ENCODE measurements at regions not wholly inside any gene's neighbourhood (a gene's known extent, or its start where the extent isn't known, plus 50 kb on each side); places are given as distances from the start of the nearest gene placed in this dataset.

DNA sequence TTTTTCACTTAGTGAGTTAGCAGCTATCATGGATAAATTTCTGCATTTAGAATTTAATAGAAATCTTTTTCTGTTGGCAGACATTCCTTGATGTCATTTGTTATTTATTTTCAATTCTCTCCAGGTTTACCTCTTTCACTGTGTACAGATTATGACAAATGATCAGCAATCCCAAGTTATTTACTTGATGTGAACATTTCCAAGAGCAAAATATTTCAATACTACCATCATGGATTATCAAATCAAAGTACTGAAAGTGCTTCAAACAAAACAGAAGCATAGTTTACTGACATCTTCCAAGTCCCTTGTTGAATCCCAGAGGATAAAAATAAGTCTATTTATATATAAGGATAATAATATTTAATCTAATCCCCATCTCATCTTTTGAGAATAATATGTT lies 852.2 kb upstream of the CITED2 start:
- Histone ChIP-seq H3K79me1 (ENCODE audit: low read length) (no peaks in the 10 kb centered on the region), H3K4me3 (ENCODE audit: low read length) (no peak overlapping the region), H3K27me3 (ENCODE audit: insufficient read depth, low read length, poor library complexity) (no peaks in the 10 kb centered on the region), H3K56ac (ENCODE audit: low read length) (no peak overlapping the region), H3K9ac (ENCODE audit: low read length) (no peak overlapping the region), H3K79me2 (ENCODE audit: control insufficient read depth, insufficient read depth, low read length) (no peaks in the 10 kb centered on the region), H3K4me1 (ENCODE audit: control insufficient read depth, low read depth, low read length) (no peaks in the 10 kb centered on the region), H3K4ac (ENCODE audit: low read depth, low read length) (no peak overlapping the region), H3K36me3 (ENCODE audit: control insufficient read depth, insufficient read depth, low read length) (no peaks in the 10 kb centered on the region), H3K4me2 (ENCODE audit: low read length) (no peak overlapping the region), H2BK120ac (ENCODE audit: low read depth, low read length) (no peak overlapping the region), H3K23ac (ENCODE audit: low read length) (no peak overlapping the region), H3K27ac (ENCODE audit: low read depth, low read length) (no peak overlapping the region), H2BK15ac (replicated peaks; ENCODE audit: low read depth) (no peak overlapping the region), H2BK5ac (ENCODE audit: low read length) (no peak overlapping the region), H2AK5ac (ENCODE audit: low read length) (no peak overlapping the region), H3K18ac (ENCODE audit: low read length) (no peak overlapping the region), H4K5ac (ENCODE audit: low read length) (no peak overlapping the region), H4K8ac (ENCODE audit: low read depth, low read length) (no peak overlapping the region)
- no peak for DNase-seq

DNA sequence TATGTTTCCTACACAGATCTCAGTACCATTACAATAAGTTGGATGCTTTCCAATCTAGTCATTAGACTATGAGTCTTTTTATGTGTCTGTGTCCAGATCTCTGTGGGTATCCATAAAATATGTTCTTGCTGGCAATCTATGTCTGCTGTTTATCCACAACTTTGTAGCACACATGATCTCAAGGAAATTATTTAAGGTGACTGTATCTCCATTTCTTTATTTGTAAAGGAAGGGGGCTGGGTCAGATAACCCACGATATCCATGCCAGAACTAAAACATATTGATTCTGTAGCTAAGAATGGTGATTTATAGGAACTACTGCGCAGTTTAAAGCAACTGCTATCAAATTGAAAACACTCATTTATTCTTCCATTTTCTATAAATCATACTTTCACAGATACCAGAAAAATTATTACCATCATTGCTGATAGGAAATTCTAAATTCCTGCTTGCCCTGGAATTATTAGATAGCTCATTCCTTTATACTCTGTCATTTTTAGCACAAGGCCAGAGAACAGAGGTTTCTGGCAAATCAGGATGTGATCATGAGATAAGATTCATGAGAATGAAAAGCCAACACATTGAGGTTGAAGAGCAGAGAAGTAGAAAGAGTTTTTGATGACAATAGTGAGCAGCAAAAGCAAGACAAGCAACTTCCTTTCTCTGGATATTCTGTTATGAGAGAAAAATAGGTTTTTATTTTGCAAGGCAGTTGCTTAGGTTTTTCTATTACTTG lies 851.4 kb upstream of the CITED2 start:
- no peak overlapping the region for H3K56ac ChIP-seq (ENCODE audit: low read length)
- H3K18ac ChIP-seq (ENCODE audit: low read length): no peak overlapping the region
- H3K4me1 ChIP-seq (ENCODE audit: control insufficient read depth, low read depth, low read length): no peaks in the 10 kb centered on the region
- H3K27me3 ChIP-seq (ENCODE audit: insufficient read depth, low read length, poor library complexity): no peaks in the 10 kb centered on the region
- no peak overlapping the region for H2BK120ac ChIP-seq (ENCODE audit: low read depth, low read length)
- no peaks in the 10 kb centered on the region for H3K79me2 ChIP-seq (ENCODE audit: control insufficient read depth, insufficient read depth, low read length)
- no peak overlapping the region for H4K5ac ChIP-seq (ENCODE audit: low read length)
- no peak overlapping the region for H3K4me3 ChIP-seq (ENCODE audit: low read length)
- no peak overlapping the region for H3K27ac ChIP-seq (ENCODE audit: low read depth, low read length)
- no peak for DNase-seq
- H2BK15ac ChIP-seq (replicated peaks; ENCODE audit: low read depth): no peak overlapping the region
- no peak overlapping the region for H3K4ac ChIP-seq (ENCODE audit: low read depth, low read length)
- no peak overlapping the region for H3K9ac ChIP-seq (ENCODE audit: low read length)
- H2BK5ac ChIP-seq (ENCODE audit: low read length): no peak overlapping the region
- no peak overlapping the region for H3K4me2 ChIP-seq (ENCODE audit: low read length)
- H2AK5ac ChIP-seq (ENCODE audit: low read length): no peak overlapping the region
- H3K23ac ChIP-seq (ENCODE audit: low read length): no peak overlapping the region
- no peaks in the 10 kb centered on the region for H3K79me1 ChIP-seq (ENCODE audit: low read length)
- H3K36me3 ChIP-seq (ENCODE audit: control insufficient read depth, insufficient read depth, low read length): no peaks in the 10 kb centered on the region
- no CpG with 5 or more reads among the region's 2 CpGs for WGBS (ENCODE audit: extremely low coverage, insufficient coverage, low lambda C conversion rate)
- H4K8ac ChIP-seq (ENCODE audit: low read depth, low read length): no peak overlapping the region

DNA sequence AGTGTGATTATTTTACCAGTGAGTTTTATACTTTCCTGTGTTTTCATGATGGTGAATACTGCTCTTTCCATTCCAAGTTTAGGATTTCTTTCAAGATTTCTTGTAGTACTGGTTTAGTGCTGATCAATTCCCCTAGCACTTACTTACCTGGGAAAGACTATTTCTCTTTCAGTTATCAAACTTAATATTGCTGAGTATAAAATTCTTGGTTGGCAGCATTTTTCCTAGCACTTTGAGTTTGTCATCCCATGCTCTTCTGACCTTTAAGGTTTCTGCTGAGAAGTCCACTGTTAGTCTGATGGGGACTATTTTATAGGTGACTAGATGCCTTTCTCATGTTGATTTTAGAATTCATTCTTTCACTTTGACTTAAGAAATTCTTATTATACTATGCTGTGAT lies 842.8 kb upstream of the CITED2 start:
- no peak overlapping the region for H3K56ac ChIP-seq (ENCODE audit: low read length)
- H4K5ac ChIP-seq (ENCODE audit: low read length): no peak overlapping the region
- no peaks in the 10 kb centered on the region for H3K27me3 ChIP-seq (ENCODE audit: insufficient read depth, low read length, poor library complexity)
- no peak overlapping the region for H2BK120ac ChIP-seq (ENCODE audit: low read depth, low read length)
- H3K27ac ChIP-seq (ENCODE audit: low read depth, low read length): no peak overlapping the region
- H4K8ac ChIP-seq (ENCODE audit: low read depth, low read length): no peak overlapping the region
- H3K79me2 ChIP-seq (ENCODE audit: control insufficient read depth, insufficient read depth, low read length): no peaks in the 10 kb centered on the region
- H3K18ac ChIP-seq (ENCODE audit: low read length): no peak overlapping the region
- no peak overlapping the region for H3K23ac ChIP-seq (ENCODE audit: low read length)
- H3K4me2 ChIP-seq (ENCODE audit: low read length): no peak overlapping the region
- H2BK5ac ChIP-seq (ENCODE audit: low read length): no peak overlapping the region
- no peak for DNase-seq
- H3K4me1 ChIP-seq (ENCODE audit: control insufficient read depth, low read depth, low read length): no peaks in the 10 kb centered on the region
- H2AK5ac ChIP-seq (ENCODE audit: low read length): no peak overlapping the region
- no peaks in the 10 kb centered on the region for H3K36me3 ChIP-seq (ENCODE audit: control insufficient read depth, insufficient read depth, low read length)
- H3K4ac ChIP-seq (ENCODE audit: low read depth, low read length): no peak overlapping the region
- H2BK15ac ChIP-seq (replicated peaks; ENCODE audit: low read depth): no peak overlapping the region
- H3K9ac ChIP-seq (ENCODE audit: low read length): no peak overlapping the region
- H3K79me1 ChIP-seq (ENCODE audit: low read length): no peaks in the 10 kb centered on the region
- H3K4me3 ChIP-seq (ENCODE audit: low read length): no peak overlapping the region

DNA sequence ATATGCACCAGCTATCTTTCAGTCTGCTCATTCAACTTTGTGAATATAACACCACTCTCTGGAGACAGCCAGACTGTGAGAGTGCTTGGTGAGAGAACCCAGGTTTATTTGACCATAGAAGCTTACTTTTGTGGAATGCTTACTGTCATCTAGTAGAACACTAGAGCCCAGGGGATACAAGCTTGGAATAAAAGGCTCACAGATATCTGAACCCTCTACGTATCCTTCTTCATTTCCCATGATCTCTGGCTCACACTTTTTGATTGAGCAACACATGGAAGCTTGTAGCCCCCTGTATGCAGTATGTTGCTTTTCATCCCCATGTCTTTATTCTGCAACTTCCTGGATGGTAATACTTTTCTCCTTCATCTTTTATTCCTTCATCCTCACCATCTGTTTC lies 835.3 kb upstream of the CITED2 start:
- Histone ChIP-seq H3K9ac (ENCODE audit: low read length) (no peak overlapping the region), H3K4me2 (ENCODE audit: low read length) (no peak overlapping the region), H3K79me2 (ENCODE audit: control insufficient read depth, insufficient read depth, low read length) (no peaks in the 10 kb centered on the region), H2AK5ac (ENCODE audit: low read length) (no peak overlapping the region), H4K5ac (ENCODE audit: low read length) (no peak overlapping the region), H3K4me1 (ENCODE audit: control insufficient read depth, low read depth, low read length) (no peaks in the 10 kb centered on the region), H3K36me3 (ENCODE audit: control insufficient read depth, insufficient read depth, low read length) (no peaks in the 10 kb centered on the region), H3K4ac (ENCODE audit: low read depth, low read length) (no peak overlapping the region), H3K23ac (ENCODE audit: low read length) (no peak overlapping the region), H3K27me3 (ENCODE audit: insufficient read depth, low read length, poor library complexity) (no peaks in the 10 kb centered on the region), H2BK120ac (ENCODE audit: low read depth, low read length) (no peak overlapping the region), H3K4me3 (ENCODE audit: low read length) (no peak overlapping the region), H3K27ac (ENCODE audit: low read depth, low read length) (no peak overlapping the region), H3K79me1 (ENCODE audit: low read length) (no peaks in the 10 kb centered on the region), H3K56ac (ENCODE audit: low read length) (no peak overlapping the region), H2BK5ac (ENCODE audit: low read length) (no peak overlapping the region), H2BK15ac (replicated peaks; ENCODE audit: low read depth) (no peak overlapping the region), H4K8ac (ENCODE audit: low read depth, low read length) (no peak overlapping the region), H3K18ac (ENCODE audit: low read length) (no peak overlapping the region)
- DNase-seq: no peak
- no CpG with 5 or more reads among the region's 1 CpG for WGBS (ENCODE audit: extremely low coverage, insufficient coverage, low lambda C conversion rate)

DNA sequence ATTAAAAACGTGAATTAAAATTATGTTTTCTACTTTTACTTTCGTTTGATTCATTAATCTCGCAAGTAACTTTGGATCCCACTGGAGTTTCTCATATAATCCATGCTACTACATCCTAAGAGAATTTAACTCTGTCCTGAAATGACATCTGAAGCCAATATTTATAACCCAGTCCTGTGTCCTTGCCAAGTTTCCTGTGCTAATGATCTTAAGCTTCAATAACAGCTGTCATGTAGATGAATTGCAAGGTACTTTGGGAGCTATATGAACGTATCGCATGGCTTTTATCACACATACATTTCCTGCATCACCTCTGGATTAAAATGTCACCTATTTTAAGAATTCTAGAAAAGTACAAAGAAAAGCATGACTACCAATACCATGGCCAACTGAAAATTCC lies 833.8 kb upstream of the CITED2 start:
- H4K5ac ChIP-seq (ENCODE audit: low read length): no peak overlapping the region
- H3K79me2 ChIP-seq (ENCODE audit: control insufficient read depth, insufficient read depth, low read length): no peaks in the 10 kb centered on the region
- H3K27me3 ChIP-seq (ENCODE audit: insufficient read depth, low read length, poor library complexity): no peaks in the 10 kb centered on the region
- H2AK5ac ChIP-seq (ENCODE audit: low read length): no peak overlapping the region
- DNase-seq: no peak
- H3K4me1 ChIP-seq (ENCODE audit: control insufficient read depth, low read depth, low read length): no peaks in the 10 kb centered on the region
- H3K4me2 ChIP-seq (ENCODE audit: low read length): no peak overlapping the region
- no peak overlapping the region for H2BK120ac ChIP-seq (ENCODE audit: low read depth, low read length)
- H3K4ac ChIP-seq (ENCODE audit: low read depth, low read length): no peak overlapping the region
- H3K9ac ChIP-seq (ENCODE audit: low read length): no peak overlapping the region
- no peak overlapping the region for H3K27ac ChIP-seq (ENCODE audit: low read depth, low read length)
- no CpG with 5 or more reads among the region's 5 CpGs for WGBS (ENCODE audit: extremely low coverage, insufficient coverage, low lambda C conversion rate)
- no peaks in the 10 kb centered on the region for H3K36me3 ChIP-seq (ENCODE audit: control insufficient read depth, insufficient read depth, low read length)
- no peak overlapping the region for H2BK5ac ChIP-seq (ENCODE audit: low read length)
- H3K18ac ChIP-seq (ENCODE audit: low read length): no peak overlapping the region
- no peaks in the 10 kb centered on the region for H3K79me1 ChIP-seq (ENCODE audit: low read length)
- H3K23ac ChIP-seq (ENCODE audit: low read length): no peak overlapping the region
- no peak overlapping the region for H3K56ac ChIP-seq (ENCODE audit: low read length)
- no peak overlapping the region for H2BK15ac ChIP-seq (replicated peaks; ENCODE audit: low read depth)
- no peak overlapping the region for H3K4me3 ChIP-seq (ENCODE audit: low read length)
- H4K8ac ChIP-seq (ENCODE audit: low read depth, low read length): no peak overlapping the region

DNA sequence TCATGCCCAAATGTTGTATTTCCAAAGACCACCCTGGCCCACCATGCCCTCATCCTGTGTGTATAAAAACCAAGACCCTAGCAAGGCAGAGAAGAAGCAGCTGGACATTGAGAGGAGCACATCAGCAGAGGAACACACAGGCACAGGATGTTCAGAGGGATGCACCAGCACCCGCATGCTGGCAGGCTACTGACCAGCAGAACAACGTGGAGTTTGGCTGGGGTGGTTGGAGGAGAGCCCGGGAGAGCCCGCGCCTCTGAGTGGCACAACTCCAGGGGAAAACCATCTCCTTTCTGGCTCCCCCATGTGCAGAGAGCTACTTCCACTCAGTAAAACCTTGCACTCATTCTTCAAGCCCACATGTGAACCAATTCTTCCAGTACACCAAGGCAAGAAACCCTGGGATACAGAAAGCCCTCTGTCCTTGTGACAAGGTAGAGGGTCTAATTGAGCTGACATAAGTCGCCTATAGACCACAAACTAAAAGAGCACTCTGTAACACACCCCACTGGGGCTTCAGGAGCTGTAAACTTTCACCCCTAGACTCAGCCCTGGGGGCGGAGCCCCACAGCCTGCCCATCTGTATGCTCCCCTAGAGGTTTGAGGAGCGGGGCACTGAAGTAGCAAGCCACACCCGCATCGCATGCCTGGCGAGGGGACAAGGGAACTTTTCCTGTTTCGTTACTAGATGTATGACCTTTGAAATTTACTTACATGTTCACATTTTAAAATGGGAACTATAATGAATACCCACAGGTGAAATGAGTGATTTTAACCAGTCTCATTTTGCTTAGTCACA lies 831.5 kb upstream of the CITED2 start:
- Histone ChIP-seq H3K4me1 (ENCODE audit: control insufficient read depth, low read depth, low read length) (no peaks in the 10 kb centered on the region), H3K4me3 (ENCODE audit: low read length) (no peak overlapping the region), H3K79me1 (ENCODE audit: low read length) (no peaks in the 10 kb centered on the region), H2BK5ac (ENCODE audit: low read length) (no peak overlapping the region), H3K4ac (ENCODE audit: low read depth, low read length) (no peak overlapping the region), H3K79me2 (ENCODE audit: control insufficient read depth, insufficient read depth, low read length) (no peaks in the 10 kb centered on the region), H3K23ac (ENCODE audit: low read length) (no peak overlapping the region), H2AK5ac (ENCODE audit: low read length) (no peak overlapping the region), H3K27me3 (ENCODE audit: insufficient read depth, low read length, poor library complexity) (no peaks in the 10 kb centered on the region), H3K27ac (ENCODE audit: low read depth, low read length) (no peak overlapping the region), H3K36me3 (ENCODE audit: control insufficient read depth, insufficient read depth, low read length) (no peaks in the 10 kb centered on the region), H2BK120ac (ENCODE audit: low read depth, low read length) (no peak overlapping the region), H3K9ac (ENCODE audit: low read length) (no peak overlapping the region), H2BK15ac (replicated peaks; ENCODE audit: low read depth) (no peak overlapping the region), H3K56ac (ENCODE audit: low read length) (no peak overlapping the region), H4K8ac (ENCODE audit: low read depth, low read length) (no peak overlapping the region), H3K18ac (ENCODE audit: low read length) (no peak overlapping the region), H3K4me2 (ENCODE audit: low read length) (no peak overlapping the region), H4K5ac (ENCODE audit: low read length) (no peak overlapping the region)
- no CpG with 5 or more reads among the region's 12 CpGs for whole genome bisulfite sequencing (ENCODE audit: extremely low coverage, insufficient coverage, low lambda C conversion rate)
- DNase-seq: no peak

All from mesendoderm (in vitro differentiated cells).